LoVo (cell line): ENCODE measurements at regions not wholly inside any gene's neighbourhood (a gene's known extent, or its start where the extent isn't known, plus 50 kb on each side); places are given as distances from the start of the nearest gene placed in this dataset.
"Not testable (repeated sequence)": the region's sequence is repeated elsewhere in the genome, so short reads cannot be mapped to it uniquely, and the experiment has no call there.

Experiments
- DNase-seq: peaks from one replicate; pipeline ENCODE4 v3.0.0-alpha.2; 2016; ENCODE audit warnings: low spot score

GRCh38 chr20:53693262-53693871 is 99.7 kb upstream of the ZNF217 start:
- no peak for DNase-seq

DNA sequence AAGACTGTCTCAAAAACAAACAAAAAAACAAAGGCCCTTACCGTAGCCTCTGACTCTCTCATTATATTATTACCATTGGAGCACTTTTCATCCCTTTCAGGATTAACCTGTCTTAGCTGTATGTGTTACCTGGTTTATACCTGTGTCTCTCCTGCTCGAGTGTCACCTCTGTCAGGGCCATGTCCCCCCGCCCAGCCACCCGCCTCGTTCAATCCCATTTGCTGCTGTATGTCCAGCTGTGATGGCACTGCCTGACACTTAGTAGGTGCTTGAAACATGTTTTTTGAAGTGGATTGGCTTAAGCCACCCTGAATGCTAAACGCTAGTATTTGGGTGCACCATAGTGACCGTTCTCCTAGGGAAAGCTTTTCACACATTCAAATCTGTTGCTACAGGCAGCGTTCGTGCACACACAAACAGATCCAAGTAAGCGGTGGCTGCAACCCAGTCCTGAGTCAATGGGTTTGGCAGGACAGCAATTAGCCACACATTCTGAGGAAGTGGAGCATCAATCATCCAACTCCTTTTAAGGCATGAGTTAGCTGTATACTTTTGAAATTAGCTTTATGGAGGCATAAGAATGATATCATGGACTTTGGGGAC is 98.9 kb upstream of the ZNF217 start:
- DNase-seq: no peak

GRCh38 chr20:53691811-53692192 is 98.2 kb upstream of the ZNF217 start:
- DNase-seq: no peak

- DNase-seq: peak; percentile 88
These were observed 97.6 kb upstream of the ZNF217 start for GRCh38 chr20:53691060-53691810.

DNA sequence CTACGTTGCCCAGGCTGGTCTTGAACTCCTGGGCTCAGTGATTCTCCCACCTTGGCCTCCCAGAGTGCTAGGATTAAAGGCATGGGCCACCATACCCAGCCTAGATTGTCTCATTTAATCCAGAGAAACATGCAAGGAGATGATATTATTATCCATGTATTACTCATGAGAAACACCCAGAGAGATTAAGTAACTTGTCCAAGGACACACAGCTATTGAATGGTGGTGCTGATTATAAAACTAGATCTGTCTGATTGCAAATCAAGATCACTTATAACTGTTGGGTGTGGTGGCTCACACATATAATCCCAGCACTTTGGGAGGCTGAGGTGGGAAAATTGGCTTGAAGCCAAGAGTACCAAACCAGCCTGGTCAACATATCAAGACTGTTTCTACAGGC is 94.4 kb upstream of the ZNF217 start:
- no peak for DNase-seq

DNA sequence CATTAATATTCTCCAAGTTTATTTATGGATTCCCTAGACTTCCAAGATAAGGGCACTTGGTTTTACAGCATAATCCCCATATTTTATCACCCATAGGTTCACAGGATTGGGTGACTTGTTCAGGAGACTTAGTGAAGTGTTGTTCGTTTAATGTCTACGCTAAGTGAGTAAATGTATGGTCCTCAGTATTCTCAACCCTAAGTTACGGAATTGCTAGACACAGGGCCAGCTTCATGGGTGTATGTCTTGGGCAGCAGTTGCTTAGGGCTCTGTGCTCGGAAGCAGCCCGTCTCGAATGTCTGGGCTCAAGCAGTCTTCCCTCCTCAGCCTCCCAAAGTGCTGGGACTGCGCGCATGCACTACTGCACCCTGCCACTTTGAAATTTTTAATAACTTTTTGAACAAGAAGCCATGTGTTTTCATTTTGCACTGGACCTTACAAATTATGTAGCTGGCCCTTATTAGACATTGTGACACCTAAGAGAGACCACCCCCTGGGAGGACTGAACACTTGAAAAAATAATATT is 91.5 kb upstream of the ZNF217 start:
- DNase-seq: no peak

GRCh38 chr20:53683506-53683905 is 89.9 kb upstream of the ZNF217 start:
- no peak for DNase-seq

DNA sequence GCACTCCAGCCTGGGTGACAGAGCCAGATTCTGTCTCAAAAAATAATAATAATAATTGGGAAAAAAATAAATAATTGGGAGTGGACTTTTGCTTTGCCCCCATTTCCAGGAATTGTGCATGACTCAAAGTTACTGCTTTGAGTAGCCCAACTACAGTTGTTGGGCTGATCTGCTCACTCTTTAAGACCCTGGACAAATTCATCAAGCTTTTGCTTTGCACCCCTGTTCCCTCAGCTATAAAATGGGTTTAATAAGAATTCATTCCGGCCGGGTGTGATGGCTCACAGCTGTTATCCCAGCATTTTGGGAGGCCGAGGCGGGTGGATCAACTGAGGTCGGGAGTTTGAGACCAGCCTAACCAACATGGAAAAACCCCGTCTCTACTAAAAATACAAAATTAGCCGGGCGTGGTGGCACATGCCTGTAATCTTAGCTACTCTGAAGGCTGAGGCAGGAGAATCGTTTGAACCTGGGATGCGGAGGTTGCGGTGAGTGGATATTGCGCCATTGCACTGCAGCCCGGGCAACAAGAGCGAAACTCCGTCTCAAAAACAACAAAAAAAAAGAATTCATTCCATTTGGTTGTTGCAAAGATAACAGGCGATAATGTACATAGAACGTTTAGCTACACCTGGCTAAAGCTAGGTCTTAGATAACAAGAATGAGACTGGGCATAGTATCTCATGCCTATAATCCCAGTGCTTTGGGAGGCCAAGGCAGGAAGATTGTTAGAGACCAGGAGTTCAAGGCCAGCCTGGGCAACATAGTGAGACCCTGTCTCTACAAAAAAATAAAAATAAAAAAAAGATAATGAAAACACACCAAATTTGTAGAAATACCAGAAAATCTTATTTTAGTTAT is 87.9 kb upstream of the ZNF217 start:
- no peak for DNase-seq

GRCh38 chr20:53679597-53680309 is 86.1 kb upstream of the ZNF217 start:
- no peak for DNase-seq

DNA sequence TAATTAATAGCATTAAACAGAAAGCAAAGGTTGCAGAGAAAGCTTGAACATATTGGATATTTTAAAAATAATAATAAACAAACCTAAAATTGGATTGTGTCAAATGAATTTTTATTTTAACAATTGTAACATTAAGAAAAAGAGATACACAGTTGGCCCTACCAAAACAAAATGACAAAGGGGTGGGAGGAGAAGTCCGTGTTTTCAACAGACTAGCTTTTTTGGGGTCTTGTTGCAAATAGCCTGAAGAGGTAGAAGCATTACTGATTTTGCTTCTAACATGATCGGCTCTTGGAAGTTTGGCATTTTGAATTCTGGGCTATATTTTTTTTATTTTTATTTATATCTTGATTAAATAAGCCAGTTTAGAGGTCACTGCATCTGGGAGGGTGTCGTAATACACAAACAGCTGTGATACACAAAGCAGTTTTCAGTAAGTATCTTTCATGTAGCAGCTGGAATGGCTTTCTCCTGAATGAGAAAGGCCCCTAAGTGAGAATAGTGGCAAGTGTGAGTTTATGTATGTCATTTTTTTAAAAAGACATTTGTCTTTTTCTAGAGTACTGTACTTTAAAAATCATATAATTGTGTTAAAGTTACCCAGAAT is 85.5 kb upstream of the ZNF217 start:
- DNase-seq: no peak

DNA sequence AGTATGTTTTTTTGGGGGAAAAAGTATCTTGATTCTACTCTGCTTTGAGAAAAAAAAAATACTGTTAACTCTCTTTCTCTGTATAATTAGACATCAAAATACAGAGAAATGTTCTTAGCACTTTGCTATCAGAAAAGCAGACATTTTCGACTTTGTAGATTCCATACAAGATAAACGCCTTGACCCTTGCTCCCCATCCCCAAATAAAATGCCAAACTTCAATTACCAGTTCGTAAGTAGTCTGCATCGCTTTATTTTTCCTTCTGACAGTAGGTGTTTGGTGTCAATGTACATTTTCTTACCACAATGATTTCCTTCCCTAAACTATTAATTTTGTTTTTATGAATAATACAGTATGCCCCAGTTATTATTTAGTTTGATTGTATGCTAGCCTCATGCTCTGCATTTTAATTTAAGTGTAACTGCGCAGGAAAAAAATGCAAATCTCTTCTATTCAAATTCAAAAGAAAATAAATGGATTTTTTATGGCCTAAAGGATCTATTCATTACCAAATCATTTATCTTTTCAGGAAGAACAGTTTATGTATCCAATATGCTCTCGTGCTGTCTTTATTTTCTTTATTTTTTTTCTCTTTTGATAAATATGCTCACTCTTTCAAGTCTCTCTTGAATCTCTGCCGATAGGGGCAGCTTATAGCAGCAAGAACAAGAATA is 84.8 kb upstream of the ZNF217 start:
- DNase-seq: no peak

DNA sequence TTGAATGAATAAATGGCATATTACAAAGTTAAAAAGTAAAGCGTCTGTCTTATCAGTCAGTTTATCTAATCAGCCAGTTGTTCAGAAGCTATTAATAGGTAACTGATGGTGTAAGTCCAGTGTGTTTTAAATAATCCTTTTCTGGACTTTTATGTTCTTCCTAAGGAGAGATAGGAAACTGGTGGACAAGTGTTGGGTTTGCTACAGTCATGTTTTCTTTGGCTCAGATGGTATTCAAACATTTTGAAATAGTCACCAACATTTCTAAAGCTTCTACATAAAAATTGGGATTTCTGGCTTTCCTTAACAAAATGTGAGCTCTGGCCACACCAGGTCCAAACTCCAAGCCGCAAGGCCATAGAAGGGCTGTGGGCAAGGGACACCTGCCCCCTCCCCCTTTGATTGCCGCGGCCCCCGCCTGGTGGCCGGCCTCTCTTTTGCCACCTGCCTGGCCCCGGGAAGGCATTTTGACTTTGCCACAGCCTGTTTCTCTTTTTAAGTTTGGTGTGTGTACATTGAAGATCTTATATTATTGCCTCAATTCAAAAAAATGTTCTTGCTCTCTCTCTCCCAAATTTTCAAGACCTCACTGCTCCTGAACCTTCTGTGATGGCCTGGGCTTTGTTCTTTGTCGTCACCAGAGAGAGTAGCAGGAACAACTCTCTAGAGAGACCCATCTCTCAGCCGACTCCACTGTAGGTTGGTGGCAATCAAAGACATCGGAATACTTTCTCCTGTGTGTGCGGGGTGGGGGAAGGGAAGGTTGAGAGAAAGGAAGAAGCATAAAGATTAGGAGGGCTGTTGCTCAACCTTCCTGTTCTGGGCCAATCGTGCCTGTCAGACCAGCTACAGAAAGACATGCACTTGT is 84.0 kb upstream of the ZNF217 start:
- DNase-seq: no peak

- no peak for DNase-seq
These were observed 83.3 kb upstream of the ZNF217 start for GRCh38 chr20:53676987-53677386.

GRCh38 chr20:53676519-53676822 is 82.8 kb upstream of the ZNF217 start:
- DNase-seq: no peak

GRCh38 chr20:53672484-53673129 is 79.0 kb upstream of the ZNF217 start:
- DNase-seq: no peak

DNA sequence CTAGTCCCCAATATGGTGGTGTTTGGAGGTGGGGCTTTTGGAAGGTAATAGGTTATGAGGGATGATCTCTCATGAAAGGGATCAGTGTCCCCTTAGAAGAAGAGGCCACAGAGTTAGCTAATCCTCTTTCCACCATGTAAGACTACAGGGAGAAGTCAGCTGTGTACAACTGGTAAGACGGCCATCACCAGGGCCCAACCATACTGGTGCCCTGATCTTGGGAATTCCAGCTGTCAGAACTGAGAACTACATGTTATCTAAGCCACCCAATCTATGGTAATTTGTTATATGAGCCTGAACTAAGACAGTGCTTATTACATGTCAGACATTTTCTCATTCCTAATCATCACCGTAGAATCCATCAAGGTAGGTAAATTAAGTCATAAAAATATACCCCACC is 77.7 kb upstream of the ZNF217 start:
- DNase-seq: no peak

GRCh38 chr20:53669517-53670313 is 76.1 kb upstream of the ZNF217 start:
- not testable (repeated sequence) for DNase-seq

GRCh38 chr20:53668992-53669391 is 75.4 kb upstream of the ZNF217 start:
- no peak for DNase-seq

DNA sequence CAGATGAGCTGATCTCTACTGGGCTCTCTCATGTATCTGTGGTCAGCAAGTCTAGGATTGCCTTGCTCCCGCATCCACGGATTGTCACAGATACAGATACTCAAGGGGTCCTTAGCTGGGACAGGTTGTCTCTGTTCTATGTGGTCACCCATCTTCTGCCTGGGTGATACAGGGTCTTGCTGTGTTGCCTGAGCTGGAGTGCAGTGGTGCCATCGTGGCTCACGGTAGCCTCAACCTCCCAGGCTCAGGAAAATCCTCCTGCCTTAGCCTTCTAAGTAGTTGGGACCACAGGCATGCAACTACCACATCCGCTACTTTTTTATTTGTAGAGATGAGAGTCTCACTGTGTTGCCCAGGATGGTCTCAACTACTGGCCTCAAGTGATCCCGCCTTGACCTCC is 72.5 kb upstream of the ZNF217 start:
- no peak for DNase-seq
